HG02759 (cell line): ENCODE measurements at regions not wholly inside any gene's neighbourhood (a gene's known extent, or its start where the extent isn't known, plus 50 kb on each side); places are given as distances from the start of the nearest gene placed in this dataset.
"Not testable (repeated sequence)": the region's sequence is repeated elsewhere in the genome, so short reads cannot be mapped to it uniquely, and the experiment has no call there.

Experiments used
- ATAC-seq: cut with Tn5 transposase; IDR thresholded peaks from one replicate; pipeline ENCODE4 v1.9.1; 2021; ENCODE audit warnings: mild to moderate bottlenecking, moderate library complexity; ENCODE audit not compliant: unreplicated experiment

GRCh38 chr5:108696951-108697715, 50.6 kb upstream of the FER start:
- no peak for ATAC-seq

GRCh38 chr5:108696407-108696806, 51.3 kb upstream of the FER start:
- no peak for ATAC-seq

- ATAC-seq = no peak
Measured at GRCh38 chr5:108688485-108688884, 59.2 kb upstream of the FER start.

- no peak for ATAC-seq
Measured at GRCh38 chr5:108687595-108688200, 60.0 kb upstream of the FER start.

GRCh38 chr5:108686676-108687075, 61.0 kb upstream of the FER start:
- no peak for ATAC-seq

- ATAC-seq = not testable (repeated sequence)
Measured at GRCh38 chr5:108685448-108686216, 62.1 kb upstream of the FER start.

- ATAC-seq = peak; percentile 95
Measured at GRCh38 chr5:108681079-108681921, 66.4 kb upstream of the FER start.

GRCh38 chr5:108678091-108678490, 69.6 kb upstream of the FER start:
- no peak for ATAC-seq

GRCh38 chr5:108675736-108676135, 72.0 kb upstream of the FER start:
- ATAC-seq = no peak

GRCh38 chr5:108672639-108673038, 75.1 kb upstream of the FER start:
- ATAC-seq = no peak

GRCh38 chr5:108670591-108671289, 77.0 kb upstream of the FER start:
- ATAC-seq = no peak

- ATAC-seq = no peak
Measured at GRCh38 chr5:108669462-108669861, 78.2 kb upstream of the FER start.

- ATAC-seq = no peak
Measured at GRCh38 chr5:108661590-108662219, 86.0 kb upstream of the FER start.

GRCh38 chr5:108661024-108661423, 86.7 kb upstream of the FER start:
- ATAC-seq = no peak

GRCh38 chr5:108660291-108660690, 87.4 kb upstream of the FER start:
- no peak for ATAC-seq

GRCh38 chr5:108659531-108659930, 88.2 kb upstream of the FER start:
- no peak for ATAC-seq

- ATAC-seq = no peak
Measured at GRCh38 chr5:108655750-108656450, 91.8 kb upstream of the FER start.

- ATAC-seq = no peak
Measured at GRCh38 chr5:108654051-108654450, 93.6 kb upstream of the FER start.

GRCh38 chr5:108653201-108653600, 94.5 kb upstream of the FER start:
- ATAC-seq = no peak
